ENCODE measurements at regions not wholly inside any gene's neighbourhood (a gene's known extent, or its start where the extent isn't known, plus 50 kb on each side); places are given as distances from the start of the nearest gene placed in this dataset.

DNA sequence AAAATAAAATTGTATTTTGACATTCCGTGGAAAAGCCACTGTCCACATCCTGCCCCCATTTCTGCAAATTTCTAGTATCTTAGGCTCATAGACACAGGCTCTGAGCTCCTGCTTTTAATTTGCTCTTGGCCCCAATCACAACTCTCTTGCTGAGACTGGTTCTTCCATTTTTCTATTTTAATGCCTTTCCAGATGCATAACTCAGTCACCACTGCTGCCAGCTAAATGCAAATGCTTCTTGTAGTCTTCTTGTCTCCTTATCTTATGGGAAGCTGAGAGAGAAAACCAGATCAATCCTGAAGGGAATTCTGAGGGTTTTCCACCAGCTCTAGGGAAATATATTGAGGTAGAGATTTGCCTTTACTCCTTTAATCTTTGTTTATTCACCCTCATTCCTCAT lies 149.0 kb downstream of the DHRS2 start:
- TF ChIP-seq, protein P1, sequence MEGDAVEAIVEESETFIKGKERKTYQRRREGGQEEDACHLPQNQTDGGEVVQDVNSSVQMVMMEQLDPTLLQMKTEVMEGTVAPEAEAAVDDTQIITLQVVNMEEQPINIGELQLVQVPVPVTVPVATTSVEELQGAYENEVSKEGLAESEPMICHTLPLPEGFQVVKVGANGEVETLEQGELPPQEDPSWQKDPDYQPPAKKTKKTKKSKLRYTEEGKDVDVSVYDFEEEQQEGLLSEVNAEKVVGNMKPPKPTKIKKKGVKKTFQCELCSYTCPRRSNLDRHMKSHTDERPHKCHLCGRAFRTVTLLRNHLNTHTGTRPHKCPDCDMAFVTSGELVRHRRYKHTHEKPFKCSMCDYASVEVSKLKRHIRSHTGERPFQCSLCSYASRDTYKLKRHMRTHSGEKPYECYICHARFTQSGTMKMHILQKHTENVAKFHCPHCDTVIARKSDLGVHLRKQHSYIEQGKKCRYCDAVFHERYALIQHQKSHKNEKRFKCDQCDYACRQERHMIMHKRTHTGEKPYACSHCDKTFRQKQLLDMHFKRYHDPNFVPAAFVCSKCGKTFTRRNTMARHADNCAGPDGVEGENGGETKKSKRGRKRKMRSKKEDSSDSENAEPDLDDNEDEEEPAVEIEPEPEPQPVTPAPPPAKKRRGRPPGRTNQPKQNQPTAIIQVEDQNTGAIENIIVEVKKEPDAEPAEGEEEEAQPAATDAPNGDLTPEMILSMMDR (IDR thresholded peaks at IDR 0.05; ENCODE audit: insufficient read depth, low read length) = no peak
- H3K4me3 ChIP-seq (ENCODE audit: low read depth, low read length) = no peak overlapping the region
- no peak for DNase-seq (ENCODE audit: low read depth)

DNA sequence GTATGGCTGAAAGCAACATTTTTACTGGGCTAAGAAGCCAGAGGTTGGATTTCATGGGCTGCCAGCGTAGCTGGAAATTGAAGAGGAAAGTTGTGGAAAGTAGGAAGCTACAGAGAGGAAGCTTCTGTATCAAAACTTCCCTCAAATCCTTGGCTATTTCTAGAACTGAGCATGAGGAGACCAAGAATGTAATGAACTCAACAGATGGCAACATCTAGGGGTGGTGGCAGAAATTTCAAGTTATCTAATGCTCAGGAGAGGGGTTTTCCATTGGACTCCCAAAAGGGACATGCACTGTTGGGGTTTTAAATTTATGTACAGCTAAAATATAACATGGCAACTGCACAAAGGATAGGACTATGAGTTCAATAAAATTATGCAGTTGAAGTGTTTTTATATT lies 151.3 kb downstream of the DHRS2 start:
- TF ChIP-seq, protein P1 (IDR thresholded peaks at IDR 0.05; ENCODE audit: insufficient read depth, low read length) = no peak
- no peak for DNase-seq (ENCODE audit: low read depth)
- no peak overlapping the region for H3K4me3 ChIP-seq (ENCODE audit: low read depth, low read length)

DNA sequence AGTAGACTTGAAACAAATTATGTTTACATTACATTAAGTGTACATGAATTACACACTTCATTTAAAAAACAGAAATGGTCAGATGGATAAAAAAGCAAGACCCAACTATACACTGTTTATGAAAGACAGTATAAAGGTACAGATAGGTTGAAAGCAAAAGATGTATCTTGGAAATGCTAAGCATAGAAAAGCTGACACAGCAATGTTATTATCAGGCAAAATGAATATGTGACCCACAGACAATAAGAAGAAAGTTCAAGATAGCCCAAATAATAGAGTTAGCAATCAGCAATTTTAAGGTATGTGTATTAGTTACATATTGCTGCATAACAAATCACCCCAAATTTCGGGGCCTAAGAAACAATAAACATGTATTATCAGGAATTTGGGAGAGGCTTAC lies 153.5 kb downstream of the DHRS2 start:
- no peak for DNase-seq (ENCODE audit: low read depth)
- TF ChIP-seq, protein P1 (IDR thresholded peaks at IDR 0.05; ENCODE audit: insufficient read depth, low read length) = no peak
- no peak overlapping the region for H3K4me3 ChIP-seq (ENCODE audit: low read depth, low read length)

DNA sequence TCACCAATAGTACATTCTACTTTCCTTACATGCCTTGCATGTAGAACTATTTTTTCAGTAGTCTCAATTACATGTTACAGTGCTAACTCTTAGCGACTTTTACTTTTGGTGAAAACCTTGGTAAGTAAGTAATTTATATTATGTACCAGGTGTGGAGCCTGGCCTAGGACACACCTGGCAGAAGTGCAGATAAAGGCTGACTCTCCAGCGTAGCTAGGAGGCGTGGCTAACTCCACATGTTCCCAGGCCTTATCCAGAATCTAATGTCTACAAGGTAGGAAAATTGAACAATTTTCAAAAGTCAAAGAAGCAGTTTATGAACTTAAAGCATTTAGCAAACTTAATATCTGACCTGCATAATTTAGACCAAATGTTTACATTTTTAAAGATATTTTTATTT lies 157.4 kb downstream of the DHRS2 start:
- DNase-seq (ENCODE audit: low read depth) = no peak
- no peak overlapping the region for H3K4me3 ChIP-seq (ENCODE audit: low read depth, low read length)
- TF ChIP-seq, protein P1 (IDR thresholded peaks at IDR 0.05; ENCODE audit: insufficient read depth, low read length) = no peak

DNA sequence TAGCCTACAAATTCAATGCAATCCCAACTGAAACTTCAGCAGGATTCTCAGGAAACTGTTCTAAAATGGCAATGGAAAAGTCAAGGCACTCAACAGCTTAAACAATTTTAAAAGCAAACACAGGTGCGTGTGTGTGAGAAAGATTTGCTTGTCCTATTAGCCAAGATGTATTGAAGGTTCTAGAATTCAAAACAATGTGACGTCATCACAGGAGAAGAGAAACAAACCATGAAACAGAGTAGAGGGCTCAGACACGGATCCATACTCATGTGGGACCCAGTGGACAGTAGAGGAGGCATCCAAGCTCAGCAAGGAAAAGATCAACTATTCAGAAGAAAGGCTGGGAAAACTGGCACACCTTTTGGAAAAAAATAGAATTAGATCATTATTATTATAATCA lies 152.8 kb upstream of the DHRS4 start:
- H3K4me3 ChIP-seq (ENCODE audit: low read depth, low read length) = no peak overlapping the region
- TF ChIP-seq, protein P1 (IDR thresholded peaks at IDR 0.05; ENCODE audit: insufficient read depth, low read length) = no peak

DNA sequence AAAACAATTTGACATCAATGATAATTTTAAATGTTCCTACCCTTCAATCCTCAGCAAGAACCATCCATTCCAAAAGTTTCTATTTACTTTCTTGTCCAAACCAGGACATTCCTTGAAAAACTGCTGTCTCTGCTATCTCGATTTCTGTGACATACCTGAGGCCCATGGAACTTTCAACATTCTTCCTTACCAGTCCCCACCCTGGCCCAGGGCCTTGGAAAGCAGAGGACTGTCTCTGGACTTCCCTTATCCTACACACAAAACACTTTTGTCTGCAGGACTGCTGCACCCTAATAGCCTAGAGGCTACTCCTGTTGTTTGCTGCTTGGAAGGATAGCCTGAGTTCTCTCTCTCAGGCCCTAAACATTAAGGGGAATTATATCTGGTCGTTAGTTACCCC lies 151.8 kb upstream of the DHRS4 start:
- no peak overlapping the region for H3K4me3 ChIP-seq (ENCODE audit: low read depth, low read length)
- TF ChIP-seq, protein P1 (IDR thresholded peaks at IDR 0.05; ENCODE audit: insufficient read depth, low read length) = no peak
- DNase-seq (ENCODE audit: low read depth) = no peak

More for the DNA sequence above, 152.8 kb upstream of the DHRS4 start:
- DNase-seq (ENCODE audit: low read depth) = no peak

DNA sequence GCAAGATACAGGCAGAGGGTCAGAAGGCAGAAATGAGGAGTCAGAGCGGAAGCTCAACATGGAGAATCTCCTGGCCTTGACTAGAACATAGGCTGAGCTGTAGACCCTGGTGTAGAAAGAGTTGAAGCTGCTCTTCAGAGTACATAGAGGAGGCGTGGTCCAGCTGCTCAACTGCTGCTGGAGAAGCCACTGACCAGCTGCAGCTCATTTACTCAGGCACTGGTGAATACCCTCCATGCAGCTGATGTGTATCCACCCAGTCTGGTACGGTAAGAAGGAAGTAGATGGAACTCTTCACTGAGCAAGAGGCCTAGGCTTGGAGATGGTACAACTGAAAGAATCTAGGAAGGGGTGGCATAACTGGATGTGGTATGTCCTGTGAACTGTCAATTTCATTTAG lies 148.8 kb upstream of the DHRS4 start:
- DNase-seq (ENCODE audit: low read depth) = no peak
- no peak overlapping the region for H3K4me3 ChIP-seq (ENCODE audit: low read depth, low read length)
- TF ChIP-seq, protein P1 (IDR thresholded peaks at IDR 0.05; ENCODE audit: insufficient read depth, low read length) = no peak

All from fibroblast of the aortic adventitia (primary cell).